Chondrocyte (in vitro differentiated cells): ENCODE measurements at regions not wholly inside any gene's neighbourhood (a gene's known extent, or its start where the extent isn't known, plus 50 kb on each side); places are given as distances from the start of the nearest gene placed in this dataset.

Experiments used
- DNase-seq: peaks from one replicate; pipeline ENCODE4 v3.0.0; 2021; ENCODE audit warnings: mixed read lengths, low spot score
- H3K27ac Mint-ChIP-seq: one replicate; pipeline ENCODE4 v1.8.0; 2021; ENCODE audit warnings: mild to moderate bottlenecking, moderate library complexity, mixed read lengths; ENCODE audit not compliant: unreplicated experiment
- H3K27me3 Mint-ChIP-seq: 2 replicates; pipeline ENCODE4 v1.8.0; 2021; ENCODE audit warnings: low read depth, mixed read lengths
- H3K36me3 Mint-ChIP-seq: 2 replicates; pipeline ENCODE4 v1.8.0; 2021; ENCODE audit warnings: low read depth, mixed read lengths
- H3K4me1 Mint-ChIP-seq: 2 replicates; pipeline ENCODE4 v1.8.0; 2021; ENCODE audit warnings: low read depth, mild to moderate bottlenecking, mixed read lengths
- H3K4me3 Mint-ChIP-seq: one replicate; pipeline ENCODE4 v1.8.0; 2021; ENCODE audit warnings: mild to moderate bottlenecking, moderate library complexity, mixed read lengths; ENCODE audit not compliant: unreplicated experiment
- H3K9me3 Mint-ChIP-seq: 2 replicates; pipeline ENCODE4 v1.8.0; 2021; ENCODE audit warnings: low read depth, mixed read lengths
- TF ChIP-seq, protein P1 (sequence below): fragments of 200-600 bp; sonication (generic); IDR thresholded peaks from 2 replicates; pipeline ENCODE4 v1.5.0; 2021; ENCODE audit warnings: antibody characterized with exemption, mild to moderate bottlenecking, moderate library complexity

DNA sequence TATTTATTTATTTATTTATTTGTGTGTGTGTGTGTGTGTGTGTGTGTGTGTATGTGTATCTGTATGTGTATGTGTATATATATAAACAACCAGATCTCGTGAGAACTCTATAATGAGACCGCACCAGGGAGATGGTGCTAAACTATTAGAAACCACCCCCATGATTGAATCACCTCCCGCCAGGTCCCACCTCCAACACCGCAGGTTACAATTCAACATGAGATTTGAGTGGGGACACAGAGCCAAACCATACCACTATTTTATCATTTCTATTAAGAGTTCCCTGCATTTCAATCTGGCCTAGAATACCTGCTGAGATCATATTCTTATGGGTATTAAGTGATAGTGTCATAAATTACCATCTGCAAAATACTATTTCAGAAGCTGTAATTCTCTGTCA, 243.8 kb upstream of the PLEKHG7 start:
- Mint-ChIP-seq H3K36me3 (no peaks in the 10 kb centered on the region), H3K9me3 (no peaks in the 10 kb centered on the region), H3K27ac (no peak overlapping the region), H3K4me1 (no peaks in the 10 kb centered on the region), H3K27me3 (no peaks in the 10 kb centered on the region), H3K4me3 (no peak overlapping the region)
- no peak for DNase-seq
- TF ChIP-seq, protein P1, sequence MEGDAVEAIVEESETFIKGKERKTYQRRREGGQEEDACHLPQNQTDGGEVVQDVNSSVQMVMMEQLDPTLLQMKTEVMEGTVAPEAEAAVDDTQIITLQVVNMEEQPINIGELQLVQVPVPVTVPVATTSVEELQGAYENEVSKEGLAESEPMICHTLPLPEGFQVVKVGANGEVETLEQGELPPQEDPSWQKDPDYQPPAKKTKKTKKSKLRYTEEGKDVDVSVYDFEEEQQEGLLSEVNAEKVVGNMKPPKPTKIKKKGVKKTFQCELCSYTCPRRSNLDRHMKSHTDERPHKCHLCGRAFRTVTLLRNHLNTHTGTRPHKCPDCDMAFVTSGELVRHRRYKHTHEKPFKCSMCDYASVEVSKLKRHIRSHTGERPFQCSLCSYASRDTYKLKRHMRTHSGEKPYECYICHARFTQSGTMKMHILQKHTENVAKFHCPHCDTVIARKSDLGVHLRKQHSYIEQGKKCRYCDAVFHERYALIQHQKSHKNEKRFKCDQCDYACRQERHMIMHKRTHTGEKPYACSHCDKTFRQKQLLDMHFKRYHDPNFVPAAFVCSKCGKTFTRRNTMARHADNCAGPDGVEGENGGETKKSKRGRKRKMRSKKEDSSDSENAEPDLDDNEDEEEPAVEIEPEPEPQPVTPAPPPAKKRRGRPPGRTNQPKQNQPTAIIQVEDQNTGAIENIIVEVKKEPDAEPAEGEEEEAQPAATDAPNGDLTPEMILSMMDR = no peak

DNA sequence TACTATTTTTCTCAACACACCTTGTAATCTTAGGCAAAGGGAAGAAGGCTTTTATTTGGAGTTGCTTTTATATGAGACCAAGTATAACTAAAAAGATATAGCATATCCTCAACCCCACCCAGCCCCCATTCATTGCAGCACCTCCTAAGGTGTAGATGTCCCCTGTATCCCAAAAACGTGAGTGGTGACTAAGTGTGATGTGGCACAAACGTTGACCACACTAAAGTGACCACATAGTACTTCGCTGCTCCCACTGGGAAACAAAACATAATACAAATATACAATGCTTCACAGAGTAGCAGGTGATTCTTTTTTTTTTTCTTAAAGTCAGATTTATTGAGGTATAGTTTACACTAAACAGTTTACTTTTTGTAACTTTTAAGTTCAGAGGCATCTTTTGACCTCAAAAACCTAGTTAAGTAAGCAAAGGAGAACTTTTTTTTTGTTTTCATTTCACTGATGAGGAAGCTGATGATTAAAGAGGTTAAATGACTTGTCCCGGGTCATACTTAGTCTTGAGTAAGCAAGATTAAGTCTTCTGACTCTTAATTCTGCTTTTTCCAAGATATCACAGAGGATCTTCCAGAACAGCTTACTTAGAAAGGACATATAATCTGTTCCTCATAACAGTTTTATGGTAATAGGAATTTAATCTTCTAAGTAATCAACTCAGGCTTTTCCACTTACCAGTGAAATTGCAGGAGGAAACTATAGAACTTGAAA, 245.2 kb upstream of the PLEKHG7 start:
- no peaks in the 10 kb centered on the region for H3K4me1 Mint-ChIP-seq
- no peaks in the 10 kb centered on the region for H3K27me3 Mint-ChIP-seq
- H3K36me3 Mint-ChIP-seq = no peaks in the 10 kb centered on the region
- no peak for DNase-seq
- no peaks in the 10 kb centered on the region for H3K9me3 Mint-ChIP-seq
- TF ChIP-seq, protein P1 = no peak
- no peak overlapping the region for H3K4me3 Mint-ChIP-seq
- H3K27ac Mint-ChIP-seq = no peak overlapping the region

DNA sequence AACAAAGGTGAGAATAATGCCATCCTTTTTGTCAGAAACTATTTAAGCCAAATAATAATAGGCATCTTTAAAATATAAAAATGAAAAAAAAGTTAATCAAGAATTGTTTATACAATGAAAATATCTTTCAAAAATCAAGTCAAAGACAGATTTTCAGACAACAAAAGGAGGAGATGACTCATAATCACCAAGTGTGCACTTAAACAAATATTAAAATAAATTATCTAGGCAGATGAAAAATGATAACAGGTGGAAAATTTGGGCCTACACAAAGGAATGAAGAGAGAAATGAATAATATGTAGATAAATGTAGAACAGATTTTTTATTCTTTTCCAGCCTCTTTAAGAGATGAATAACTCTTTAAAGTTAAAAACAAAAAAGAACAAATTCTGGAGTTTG, 250.0 kb upstream of the PLEKHG7 start:
- Mint-ChIP-seq H3K36me3 (no peaks in the 10 kb centered on the region), H3K27ac (no peak overlapping the region), H3K4me3 (no peak overlapping the region), H3K27me3 (no peaks in the 10 kb centered on the region), H3K4me1 (no peaks in the 10 kb centered on the region), H3K9me3 (peaks cover 11% of the 10 kb centered on the region)
- TF ChIP-seq, protein P1 = no peak
- no peak for DNase-seq

DNA sequence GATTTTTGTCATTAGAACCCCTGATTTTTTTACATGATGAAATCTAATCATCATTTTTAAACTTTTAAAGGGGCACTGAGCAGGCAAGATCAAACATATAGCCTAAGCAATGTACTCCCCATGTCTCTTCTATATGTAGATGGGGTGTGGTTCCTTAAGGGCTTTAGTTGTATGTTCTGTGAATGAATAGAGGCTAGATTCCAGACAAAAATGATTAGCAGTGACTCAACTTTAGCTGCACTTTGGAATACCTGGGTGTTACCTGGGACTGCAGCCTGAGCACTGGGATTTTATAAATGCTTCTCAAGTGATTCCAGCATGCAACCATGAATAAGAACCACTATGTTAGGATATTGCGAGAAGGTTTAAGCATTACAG, 256.7 kb upstream of the PLEKHG7 start:
- H3K9me3 Mint-ChIP-seq = peaks cover 5% of the 10 kb centered on the region
- no peak overlapping the region for H3K27ac Mint-ChIP-seq
- DNase-seq = no peak
- H3K36me3 Mint-ChIP-seq = no peaks in the 10 kb centered on the region
- TF ChIP-seq, protein P1 = no peak
- no peak overlapping the region for H3K4me3 Mint-ChIP-seq
- H3K27me3 Mint-ChIP-seq = no peaks in the 10 kb centered on the region
- peaks cover 10% of the 10 kb centered on the region for H3K4me1 Mint-ChIP-seq

DNA sequence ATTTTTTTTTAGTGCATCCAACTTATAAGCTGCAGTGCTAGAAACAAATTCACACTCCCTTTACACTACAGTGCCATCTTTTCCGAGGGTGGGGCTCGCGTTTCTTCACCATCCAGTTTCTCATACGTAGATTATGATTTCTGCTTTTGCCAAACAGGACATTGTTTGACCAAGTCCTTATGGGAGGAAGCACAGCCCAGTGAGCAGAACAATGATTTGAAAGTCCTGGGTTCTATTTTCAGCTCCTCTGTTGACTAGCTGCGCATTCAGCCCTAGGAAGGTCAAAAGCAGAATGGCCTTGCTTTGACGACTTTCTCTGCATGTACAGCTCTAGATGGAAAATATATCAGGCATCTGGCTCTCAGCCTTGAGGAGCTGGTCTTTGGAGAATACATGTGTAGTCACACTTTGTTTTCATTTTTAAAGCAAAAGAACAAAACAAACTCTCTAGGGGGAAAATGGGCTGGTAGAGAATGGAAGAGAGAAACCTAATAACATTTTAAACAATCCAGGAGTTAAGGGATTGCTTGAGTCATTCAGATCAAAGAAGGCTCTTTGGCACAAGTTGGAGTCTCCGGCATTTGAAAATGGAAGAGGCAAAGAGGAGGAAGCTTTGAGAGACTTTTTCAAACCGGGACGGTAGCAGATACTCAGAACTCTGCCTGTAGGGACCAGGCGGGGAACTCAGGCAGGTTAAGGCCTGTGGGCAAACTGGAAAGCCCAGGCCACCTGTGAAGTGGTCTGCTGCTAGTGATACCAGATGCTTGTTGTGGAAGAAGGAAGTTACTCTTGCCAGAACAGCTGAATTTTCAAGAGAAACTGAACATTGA, 257.3 kb upstream of the PLEKHG7 start:
- Mint-ChIP-seq H3K4me1 (peaks cover 10% of the 10 kb centered on the region), H3K36me3 (no peaks in the 10 kb centered on the region), H3K4me3 (no peak overlapping the region), H3K27ac (no peak overlapping the region), H3K9me3 (no peaks in the 10 kb centered on the region), H3K27me3 (no peaks in the 10 kb centered on the region)
- DNase-seq = no peak
- TF ChIP-seq, protein P1 = no peak
